IPS-NIHi11 (cell line): ENCODE measurements at regions not wholly inside any gene's neighbourhood (a gene's known extent, or its start where the extent isn't known, plus 50 kb on each side); places are given as distances from the start of the nearest gene placed in this dataset.

ENCODE experiments used
- DNase-seq: peaks from one replicate; pipeline ENCODE4 v3.0.0; 2012; ENCODE audit warnings: mixed read lengths, low spot score

DNA sequence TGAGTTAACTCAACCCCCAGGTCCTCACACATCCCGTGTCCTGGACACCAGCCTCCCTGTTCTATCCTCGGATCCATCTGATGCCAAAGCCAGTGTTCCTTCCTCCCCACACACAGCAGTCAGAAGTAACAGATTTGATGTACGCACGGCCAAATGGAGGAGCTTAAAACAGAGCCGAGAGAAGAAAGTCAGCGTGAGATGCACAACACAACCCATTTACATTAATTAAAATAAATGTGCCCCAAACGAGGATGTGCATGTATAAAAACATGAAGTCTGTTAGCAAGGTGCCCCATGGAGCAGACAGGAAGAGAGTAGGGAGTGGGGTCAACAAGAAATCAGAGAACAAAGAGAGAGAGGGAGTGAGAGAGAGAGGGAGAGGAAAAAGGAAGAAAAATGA lies 191.2 kb downstream of the HAUS1 start:
- no peak for DNase-seq

DNA sequence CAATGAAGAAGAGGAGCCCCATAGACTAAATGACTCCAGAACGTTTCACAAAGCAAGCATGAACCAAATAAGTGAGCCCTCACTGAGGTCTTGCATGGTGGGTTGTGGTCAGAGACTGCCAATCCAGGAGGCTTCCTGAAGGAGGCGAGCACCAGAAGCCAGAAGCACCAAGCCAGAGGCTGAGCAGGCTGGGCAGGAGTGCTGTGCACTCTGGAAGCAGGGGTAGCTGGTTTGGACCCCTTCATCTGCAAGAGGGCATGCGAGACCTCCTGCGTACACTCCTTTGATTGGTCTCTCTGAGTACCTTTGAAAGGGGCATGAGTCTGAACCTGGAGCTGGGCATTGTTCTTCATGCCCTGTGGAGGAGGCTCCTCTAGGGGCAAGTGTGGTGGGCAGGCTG lies 192.5 kb downstream of the HAUS1 start:
- DNase-seq: no peak

DNA sequence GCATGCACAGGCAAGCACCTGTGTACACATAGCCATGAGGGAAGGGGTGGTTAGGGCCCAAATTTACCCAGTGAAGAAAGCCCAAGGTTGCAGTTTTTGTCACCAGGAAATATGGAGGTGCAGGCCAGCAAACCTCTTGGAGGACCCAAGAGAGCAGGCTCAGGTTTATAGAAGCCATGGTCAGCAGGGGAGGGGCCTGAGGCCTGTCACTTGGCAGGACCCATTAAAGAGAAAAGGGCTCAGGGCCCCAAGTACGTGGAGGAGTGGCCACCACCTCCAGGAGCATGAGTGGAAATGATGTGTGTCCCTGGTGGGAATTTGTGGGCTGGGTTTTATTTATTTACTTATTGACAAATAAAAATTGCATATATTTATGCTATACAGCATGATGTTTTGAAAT lies 192.9 kb downstream of the HAUS1 start:
- no peak for DNase-seq

GRCh38 chr18:46297621-46298020 lies 193.4 kb downstream of the HAUS1 start:
- no peak for DNase-seq

DNA sequence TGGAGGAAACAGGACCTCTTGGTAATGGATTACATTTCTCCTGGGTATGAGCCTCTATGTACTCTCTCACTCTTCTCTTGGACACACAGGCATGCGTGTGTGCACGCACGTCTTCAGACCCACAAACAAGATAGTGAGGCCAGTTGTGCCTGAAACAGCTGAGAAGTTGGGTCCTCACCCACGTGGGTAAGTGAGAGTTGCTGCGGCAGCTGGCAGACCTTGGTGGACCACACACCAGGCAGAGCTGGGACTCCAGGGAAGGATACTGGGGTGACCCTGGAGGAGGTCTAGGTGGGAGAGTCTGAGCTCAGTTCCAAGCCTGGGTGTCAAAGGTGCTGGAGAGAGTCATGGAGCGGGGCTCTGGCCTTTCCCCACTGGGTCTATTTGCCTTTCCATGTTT lies 194.3 kb downstream of the HAUS1 start:
- no peak for DNase-seq

GRCh38 chr18:46299465-46300008 lies 195.4 kb downstream of the HAUS1 start:
- DNase-seq: no peak

GRCh38 chr18:46301081-46301480 lies 196.9 kb downstream of the HAUS1 start:
- no peak for DNase-seq

GRCh38 chr18:46301571-46301970 lies 197.4 kb downstream of the HAUS1 start:
- DNase-seq: no peak

GRCh38 chr18:46302528-46303485 lies 198.6 kb downstream of the HAUS1 start:
- DNase-seq: no peak

- DNase-seq: no peak
These were observed 206.1 kb downstream of the HAUS1 start for GRCh38 chr18:46310258-46310657.

- DNase-seq: no peak
These were observed 206.6 kb downstream of the HAUS1 start for GRCh38 chr18:46310675-46311345.

DNA sequence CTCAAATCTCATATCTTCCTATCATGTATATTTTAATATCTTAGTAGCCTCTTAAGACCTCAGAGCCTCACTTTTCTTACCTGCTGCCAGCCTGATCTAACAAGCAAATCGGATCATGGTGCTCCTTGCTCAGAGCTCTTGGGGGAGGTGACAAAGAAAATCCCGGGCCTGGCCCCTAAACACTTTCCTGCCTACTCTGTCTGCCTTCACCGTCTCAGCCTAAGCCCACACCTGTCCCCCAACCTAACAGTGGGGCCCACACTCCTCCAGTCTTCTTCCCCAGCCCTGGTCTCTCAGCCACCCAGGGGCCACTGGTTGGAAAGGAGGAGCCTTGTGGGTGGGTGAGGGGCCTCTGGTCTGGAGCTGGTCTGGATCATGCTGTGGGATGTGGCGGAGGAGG lies 207.3 kb downstream of the HAUS1 start:
- DNase-seq: no peak

DNA sequence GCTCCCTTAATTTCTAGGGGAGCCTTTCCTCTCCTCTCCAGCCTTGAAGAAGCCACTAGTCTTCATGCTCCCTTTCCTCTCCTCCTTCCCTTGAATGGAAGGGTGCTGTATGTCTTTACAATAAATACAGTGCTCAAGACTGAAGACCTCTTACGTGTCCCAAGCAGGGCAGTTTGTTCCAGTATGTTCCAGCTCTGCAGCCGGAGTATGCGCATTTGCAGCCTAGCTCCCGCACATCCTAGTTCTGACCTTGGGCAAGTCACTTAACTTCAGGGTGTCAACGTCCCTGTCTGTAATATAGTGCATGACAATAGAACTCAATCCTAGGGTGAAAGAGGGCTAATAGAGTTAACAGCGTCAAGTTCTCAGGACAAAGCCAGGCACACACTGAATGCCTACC lies 208.0 kb downstream of the HAUS1 start:
- DNase-seq: no peak

GRCh38 chr18:46313521-46313920 lies 209.3 kb downstream of the HAUS1 start:
- DNase-seq: no peak

DNA sequence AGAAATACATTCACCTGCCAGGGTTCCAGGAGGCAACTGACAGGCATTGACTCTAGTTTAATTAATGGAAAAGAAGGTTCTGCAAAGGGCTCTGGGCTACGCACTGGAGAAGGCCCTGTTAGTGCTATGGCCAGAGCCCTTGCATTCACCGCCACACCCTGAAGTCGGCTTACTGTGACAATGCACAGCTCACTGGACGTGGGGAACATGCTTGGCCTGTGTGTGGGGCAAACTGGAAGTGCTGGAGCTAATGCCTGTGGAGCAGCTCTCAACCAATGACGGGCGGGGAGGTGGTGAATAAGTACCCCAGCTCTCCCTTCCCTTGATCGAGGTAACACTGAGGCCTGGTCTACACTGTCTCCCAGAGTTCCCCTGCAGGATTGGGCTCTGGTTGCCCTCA lies 209.8 kb downstream of the HAUS1 start:
- DNase-seq: no peak

GRCh38 chr18:46315161-46315560 lies 211.0 kb downstream of the HAUS1 start:
- DNase-seq: no peak

- DNase-seq: no peak
These were observed 214.2 kb downstream of the HAUS1 start for GRCh38 chr18:46318356-46318755.

DNA sequence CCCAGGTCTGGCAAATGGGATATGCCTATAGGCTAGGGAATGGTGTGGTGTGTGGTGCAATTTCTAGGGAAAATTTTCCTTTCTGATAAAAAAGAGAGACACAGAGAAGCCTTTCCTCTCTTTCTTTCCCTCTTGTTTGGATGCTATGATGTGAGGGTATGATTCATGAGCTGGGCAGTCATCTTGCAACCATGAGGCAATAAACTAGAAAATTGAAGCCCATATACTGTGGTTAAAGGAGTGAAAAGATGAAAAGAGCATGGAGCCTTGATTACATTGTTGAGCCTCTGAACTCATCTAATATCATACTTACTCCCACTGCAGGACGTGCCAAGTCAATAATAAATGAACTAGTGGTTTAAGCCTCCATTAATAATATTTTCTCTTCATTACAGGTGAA lies 215.6 kb downstream of the HAUS1 start:
- DNase-seq: no peak

GRCh38 chr18:46320297-46320696 lies 216.1 kb downstream of the HAUS1 start:
- no peak for DNase-seq

DNA sequence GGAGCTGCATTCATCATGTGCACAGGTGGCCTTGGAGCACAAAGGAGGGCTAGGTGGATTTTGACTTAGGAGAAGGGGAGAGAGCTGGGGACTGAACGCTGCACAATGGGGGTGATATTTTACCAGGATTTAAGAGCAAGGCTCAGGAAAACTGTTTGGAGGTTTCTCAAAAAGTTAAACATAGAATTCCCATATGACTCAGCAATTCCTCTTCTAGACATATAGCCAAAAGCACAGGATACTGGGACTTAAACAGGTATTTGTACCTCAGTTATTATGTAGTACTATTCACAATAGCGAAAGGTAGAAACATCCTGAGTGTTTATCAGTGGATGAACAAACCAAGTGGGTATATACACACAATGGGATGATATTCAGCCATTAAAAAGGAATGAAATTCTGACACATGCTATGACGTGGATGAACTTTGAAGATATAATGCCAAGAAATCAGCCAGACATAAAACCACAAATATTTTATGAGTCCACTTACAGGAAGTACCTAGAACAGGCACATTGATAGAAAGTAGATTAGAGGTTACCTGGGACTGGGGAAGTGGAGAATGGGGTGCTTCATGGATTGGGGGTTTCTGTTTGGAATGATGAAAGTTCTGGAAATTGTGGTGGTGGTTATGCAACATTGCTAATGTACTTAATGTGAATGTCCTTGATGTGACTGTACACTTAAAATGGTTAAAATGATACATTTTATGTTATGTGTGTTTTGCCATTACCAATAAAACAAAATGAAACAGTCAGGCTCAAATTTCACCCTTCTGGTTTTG lies 216.9 kb downstream of the HAUS1 start:
- no peak for DNase-seq

DNA sequence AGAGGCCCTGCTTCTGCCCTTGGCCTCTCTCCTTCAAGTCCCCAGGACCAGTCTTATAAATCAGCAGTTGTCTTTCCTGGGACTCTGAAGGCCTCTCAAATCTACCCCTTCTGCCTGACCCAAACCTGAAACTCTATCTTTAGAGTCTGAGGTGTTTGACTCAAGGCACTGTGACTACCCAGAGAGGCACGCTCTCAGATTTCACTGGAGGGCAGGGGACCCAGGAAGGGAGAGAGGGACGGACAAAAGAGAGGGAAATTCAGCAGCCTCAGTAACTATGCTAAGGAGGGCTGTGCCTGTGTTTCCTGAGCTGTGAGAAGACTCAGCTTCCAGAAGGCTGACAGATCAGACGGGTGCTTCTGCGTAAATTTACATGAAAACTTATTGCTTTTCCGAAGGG lies 217.8 kb downstream of the HAUS1 start:
- peak; percentile 60 for DNase-seq

GRCh38 chr18:46322411-46322891 lies 218.3 kb downstream of the HAUS1 start:
- DNase-seq: no peak
